ENCODE measurements at regions not wholly inside any gene's neighbourhood (a gene's known extent, or its start where the extent isn't known, plus 50 kb on each side); places are given as distances from the start of the nearest gene placed in this dataset.

GRCh38 chr3:81048058-81048665, 713.3 kb downstream of the GBE1 start:
- Histone ChIP-seq H3K36me3 (no peaks in the 10 kb centered on the region), H3K27ac (no peak overlapping the region), H3K4me1 (ENCODE audit: insufficient read depth) (no peaks in the 10 kb centered on the region), H3K27me3 (no peaks in the 10 kb centered on the region), H3K9me3 (no peaks in the 10 kb centered on the region), H3K4me3 (no peak overlapping the region)
- TF ChIP-seq EP300 (IDR thresholded peaks at IDR 0.05) (no peak), POLR2A (IDR thresholded peaks at IDR 0.05) (no peak), CTCF (IDR thresholded peaks at IDR 0.05) (no peak)
- intact Hi-C loops (cut with DNase I), result no loop called here
- DNase-seq, result no peak
- WGBS, 3 donors, result 46 to 65% (median 47%) methylated on average over 3 of the region's 3 CpGs

- 79 to 90% (median 86%) methylated on average over 1 of the region's 1 CpG for WGBS, 3 donors
- TF ChIP-seq EP300 (IDR thresholded peaks at IDR 0.05), result no peak
- no peak for TF ChIP-seq CTCF (IDR thresholded peaks at IDR 0.05)
- no peak for TF ChIP-seq POLR2A (IDR thresholded peaks at IDR 0.05)
- no peak for DNase-seq
These were observed 715.5 kb downstream of the GBE1 start for GRCh38 chr3:81045976-81046375.

DNA sequence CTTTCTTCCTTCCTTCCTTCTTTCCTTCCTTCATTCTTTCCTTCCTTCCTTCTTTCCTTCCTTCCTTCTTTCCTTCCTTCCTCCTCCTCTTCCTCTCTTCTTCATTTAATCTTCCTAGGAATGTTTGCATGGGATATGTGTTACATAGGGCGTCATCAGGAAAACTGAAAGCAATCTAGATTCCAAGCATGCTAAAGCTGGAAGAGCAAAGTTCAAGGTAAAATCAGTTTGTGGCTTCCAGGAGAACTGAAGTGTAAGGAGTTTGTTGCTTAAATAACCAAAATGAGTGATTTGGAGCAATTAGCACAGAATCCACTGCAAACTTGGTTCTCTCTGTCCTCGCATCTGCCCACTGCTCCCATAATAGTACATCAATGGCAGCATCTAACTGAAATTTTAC, 716.2 kb downstream of the GBE1 start:
- TF ChIP-seq POLR2A (IDR thresholded peaks at IDR 0.05) (no peak), EP300 (IDR thresholded peaks at IDR 0.05) (no peak), CTCF (IDR thresholded peaks at IDR 0.05) (no peak)
- no peaks in the 10 kb centered on the region for H3K36me3 ChIP-seq
- no peak overlapping the region for H3K4me3 ChIP-seq
- intact Hi-C loops (cut with DNase I), result no loop called here
- H3K4me1 ChIP-seq (ENCODE audit: insufficient read depth), result no peaks in the 10 kb centered on the region
- H3K27me3 ChIP-seq, result no peaks in the 10 kb centered on the region
- 45 to 71% (median 59%) methylated on average over 2 of the region's 2 CpGs for WGBS, 3 donors
- H3K9me3 ChIP-seq, result no peaks in the 10 kb centered on the region
- no peak overlapping the region for H3K27ac ChIP-seq
- DNase-seq, result no peak

More at GRCh38 chr3:81045976-81046375, 715.5 kb downstream of the GBE1 start:
- H3K36me3 ChIP-seq, result no peaks in the 10 kb centered on the region
- no peaks in the 10 kb centered on the region for H3K4me1 ChIP-seq (ENCODE audit: insufficient read depth)
- H3K9me3 ChIP-seq, result no peaks in the 10 kb centered on the region
- intact Hi-C loops (cut with DNase I), result no loop called here
- no peak overlapping the region for H3K27ac ChIP-seq
- no peaks in the 10 kb centered on the region for H3K27me3 ChIP-seq
- no peak overlapping the region for H3K4me3 ChIP-seq

GRCh38 chr3:81043660-81044199, 717.7 kb downstream of the GBE1 start:
- no peak for DNase-seq
- no peak overlapping the region for H3K4me3 ChIP-seq
- H3K36me3 ChIP-seq, result no peaks in the 10 kb centered on the region
- no peaks in the 10 kb centered on the region for H3K9me3 ChIP-seq
- no peak for TF ChIP-seq POLR2A (IDR thresholded peaks at IDR 0.05)
- no peak for TF ChIP-seq CTCF (IDR thresholded peaks at IDR 0.05)
- TF ChIP-seq EP300 (IDR thresholded peaks at IDR 0.05), result no peak
- H3K4me1 ChIP-seq (ENCODE audit: insufficient read depth), result no peaks in the 10 kb centered on the region
- intact Hi-C loops (cut with DNase I), result no loop called here
- no peak overlapping the region for H3K27ac ChIP-seq
- WGBS, 3 donors, result 31 to 48% (median 35%) methylated on average over 3 of the region's 3 CpGs
- H3K27me3 ChIP-seq, result no peaks in the 10 kb centered on the region

All from ovary (tissue), 7 donors.